ENCODE measurements at regions not wholly inside any gene's neighbourhood (a gene's known extent, or its start where the extent isn't known, plus 50 kb on each side); places are given as distances from the start of the nearest gene placed in this dataset.

DNA sequence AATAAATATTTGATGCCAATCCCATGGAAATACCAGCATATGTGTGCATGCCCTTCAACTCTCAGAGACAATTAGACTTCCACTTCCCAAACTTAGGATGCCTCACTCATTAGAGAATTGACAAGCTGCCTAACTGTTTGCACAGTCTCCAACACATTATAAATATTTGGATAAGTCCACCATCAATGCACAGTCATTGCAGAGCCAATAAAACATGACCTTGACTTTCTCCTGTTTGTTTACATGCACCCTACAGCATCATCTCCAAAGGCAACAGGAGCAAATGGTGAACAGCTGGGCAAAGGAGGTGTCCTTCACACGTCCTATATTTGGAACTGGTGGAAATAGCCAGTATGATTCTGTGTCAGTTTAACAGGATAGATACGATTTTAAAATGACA lies 804.4 kb upstream of the RBFOX1 start:
- no peak for DNase-seq (ENCODE audit: extremely low read depth, low read depth)
- TF ChIP-seq, protein P1, sequence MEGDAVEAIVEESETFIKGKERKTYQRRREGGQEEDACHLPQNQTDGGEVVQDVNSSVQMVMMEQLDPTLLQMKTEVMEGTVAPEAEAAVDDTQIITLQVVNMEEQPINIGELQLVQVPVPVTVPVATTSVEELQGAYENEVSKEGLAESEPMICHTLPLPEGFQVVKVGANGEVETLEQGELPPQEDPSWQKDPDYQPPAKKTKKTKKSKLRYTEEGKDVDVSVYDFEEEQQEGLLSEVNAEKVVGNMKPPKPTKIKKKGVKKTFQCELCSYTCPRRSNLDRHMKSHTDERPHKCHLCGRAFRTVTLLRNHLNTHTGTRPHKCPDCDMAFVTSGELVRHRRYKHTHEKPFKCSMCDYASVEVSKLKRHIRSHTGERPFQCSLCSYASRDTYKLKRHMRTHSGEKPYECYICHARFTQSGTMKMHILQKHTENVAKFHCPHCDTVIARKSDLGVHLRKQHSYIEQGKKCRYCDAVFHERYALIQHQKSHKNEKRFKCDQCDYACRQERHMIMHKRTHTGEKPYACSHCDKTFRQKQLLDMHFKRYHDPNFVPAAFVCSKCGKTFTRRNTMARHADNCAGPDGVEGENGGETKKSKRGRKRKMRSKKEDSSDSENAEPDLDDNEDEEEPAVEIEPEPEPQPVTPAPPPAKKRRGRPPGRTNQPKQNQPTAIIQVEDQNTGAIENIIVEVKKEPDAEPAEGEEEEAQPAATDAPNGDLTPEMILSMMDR (IDR thresholded peaks at IDR 0.05; ENCODE audit: low read depth, low read length), result no peak

DNA sequence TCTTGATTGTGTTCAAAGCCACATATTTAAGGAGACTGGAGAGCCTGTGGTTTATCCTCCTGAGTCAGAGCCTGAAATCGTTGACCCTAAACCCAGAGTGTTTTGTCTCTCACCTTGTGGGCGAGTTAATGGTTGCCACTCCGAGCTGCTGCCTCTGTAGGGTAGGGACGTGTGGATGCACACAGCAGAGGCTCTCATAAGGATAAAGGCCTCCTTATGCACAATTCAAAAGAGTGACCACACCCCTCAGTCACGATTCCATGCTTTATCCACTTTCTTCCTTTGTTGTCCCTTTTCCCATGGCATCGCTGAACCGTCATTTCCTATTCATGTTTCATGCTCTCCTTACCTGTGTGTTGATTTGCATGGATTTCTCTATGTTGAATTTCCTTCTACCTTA lies 805.0 kb upstream of the RBFOX1 start:
- no peak for DNase-seq (ENCODE audit: extremely low read depth, low read depth)
- TF ChIP-seq, protein P1 (IDR thresholded peaks at IDR 0.05; ENCODE audit: low read depth, low read length), result no peak

DNA sequence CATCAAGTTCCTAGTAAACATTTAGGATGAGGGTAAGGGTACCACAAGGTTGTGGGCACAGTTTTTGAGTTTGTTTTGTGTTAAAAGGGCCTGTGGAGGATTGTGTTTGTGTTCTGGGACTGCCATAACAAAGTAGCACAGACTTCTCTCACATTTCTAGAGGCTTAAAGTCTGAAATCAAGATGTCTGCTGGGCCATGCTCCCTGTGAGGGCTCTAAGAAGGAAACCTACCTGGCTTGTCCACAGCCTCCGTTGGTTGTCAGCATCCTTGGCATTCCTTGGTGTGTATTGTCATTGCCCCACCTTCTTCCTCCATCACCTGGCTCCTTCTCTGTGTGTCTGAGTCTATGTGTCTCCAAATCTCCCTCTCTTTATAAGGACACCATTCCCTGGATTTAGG lies 808.1 kb upstream of the RBFOX1 start:
- TF ChIP-seq, protein P1 (IDR thresholded peaks at IDR 0.05; ENCODE audit: low read depth, low read length), result no peak
- no peak for DNase-seq (ENCODE audit: extremely low read depth, low read depth)

DNA sequence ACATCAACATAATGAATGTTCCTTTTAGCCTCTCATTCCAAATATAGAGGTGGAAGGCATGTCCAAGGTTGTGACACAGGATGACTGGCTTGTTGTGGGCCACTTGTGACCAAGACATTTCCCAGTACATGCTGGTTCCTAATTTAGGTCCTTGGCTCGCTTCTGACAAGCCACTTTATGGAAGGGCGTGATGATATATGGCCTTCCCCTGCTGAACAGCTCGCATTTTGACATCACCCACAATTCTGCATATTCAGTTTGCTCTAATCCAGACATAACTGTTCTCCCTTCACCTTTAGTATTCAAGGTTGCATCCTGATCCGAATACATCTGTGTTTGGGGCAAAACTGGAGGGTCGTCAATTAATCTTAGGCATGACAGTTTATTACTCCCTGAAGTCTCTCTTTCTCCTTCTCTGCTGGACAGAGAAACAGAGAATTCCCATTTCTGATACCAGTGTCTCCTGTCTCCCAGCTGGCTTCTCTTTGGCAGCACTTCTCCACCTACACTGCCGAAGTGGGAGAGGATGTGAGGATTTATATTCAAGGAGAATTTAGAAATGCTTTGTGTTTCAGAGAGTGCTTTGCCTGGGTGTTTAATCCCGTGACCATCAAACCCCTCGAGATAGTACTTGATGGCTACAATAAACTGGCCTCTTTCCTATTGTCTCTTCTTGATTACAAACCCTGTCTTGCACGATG lies 815.5 kb upstream of the RBFOX1 start:
- no peak for DNase-seq (ENCODE audit: extremely low read depth, low read depth)
- TF ChIP-seq, protein P1 (IDR thresholded peaks at IDR 0.05; ENCODE audit: low read depth, low read length), result no peak

DNA sequence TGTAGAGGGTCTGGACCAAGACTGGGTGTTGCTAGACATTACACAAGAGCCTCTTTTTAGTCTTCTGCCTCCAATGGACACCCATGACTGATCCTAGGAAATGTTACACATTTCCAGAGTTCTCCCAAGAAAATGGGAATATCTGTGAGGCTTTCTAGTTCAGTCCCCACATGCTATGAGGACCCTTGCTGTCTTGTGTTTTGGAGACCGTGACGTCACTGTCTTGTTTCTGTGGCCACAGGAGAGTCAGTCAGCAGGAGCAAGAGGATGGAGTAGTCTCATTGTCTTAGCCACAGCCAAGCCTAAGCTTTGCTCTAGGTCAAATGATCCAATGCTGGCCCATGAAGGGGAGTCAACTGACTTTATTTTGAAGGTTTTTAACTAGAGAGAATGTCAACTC lies 820.1 kb upstream of the RBFOX1 start:
- DNase-seq (ENCODE audit: extremely low read depth, low read depth), result no peak
- TF ChIP-seq, protein P1 (IDR thresholded peaks at IDR 0.05; ENCODE audit: low read depth, low read length), result no peak

DNA sequence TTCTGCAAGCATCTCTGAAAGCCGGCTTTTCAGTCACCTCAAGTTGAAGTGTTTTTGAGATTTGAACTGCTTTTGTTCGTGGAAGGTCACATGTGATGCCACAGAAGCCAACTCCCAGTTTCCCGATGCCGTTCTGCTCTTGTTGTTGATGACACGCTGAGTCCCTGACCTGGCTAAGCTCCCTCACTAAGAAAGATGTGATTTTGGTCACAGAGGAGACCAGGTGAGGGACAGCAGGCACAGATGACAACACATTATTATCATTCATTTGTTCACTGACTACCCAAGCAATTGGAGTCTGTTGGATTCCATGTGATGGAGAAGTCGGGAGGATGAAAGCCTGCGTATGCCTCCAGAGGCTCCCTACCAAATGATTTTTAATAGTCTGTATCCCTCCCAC lies 822.4 kb upstream of the RBFOX1 start:
- TF ChIP-seq, protein P1 (IDR thresholded peaks at IDR 0.05; ENCODE audit: low read depth, low read length), result no peak

DNA sequence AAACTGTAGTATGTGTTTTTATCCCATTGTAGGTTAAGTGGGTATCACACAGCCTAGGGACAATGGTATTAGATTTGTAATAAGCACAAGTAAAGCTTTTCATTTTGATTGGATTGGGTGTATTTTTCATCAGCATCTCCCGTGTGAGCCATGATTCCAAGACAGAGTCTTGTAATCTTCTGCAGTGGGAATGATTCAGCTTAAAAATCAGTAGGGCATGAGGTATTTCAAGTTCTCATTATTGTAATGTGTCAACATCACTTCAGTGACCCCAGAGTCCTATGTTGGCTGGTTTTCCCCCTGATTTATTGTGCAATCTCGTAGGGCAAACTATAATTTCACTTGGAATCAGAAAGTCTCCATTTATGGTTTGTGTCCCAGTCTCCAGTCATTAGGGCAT lies 833.2 kb upstream of the RBFOX1 start:
- no peak for DNase-seq (ENCODE audit: extremely low read depth, low read depth)
- TF ChIP-seq, protein P1 (IDR thresholded peaks at IDR 0.05; ENCODE audit: low read depth, low read length), result no peak

More for the DNA sequence above, 822.4 kb upstream of the RBFOX1 start:
- no peak for DNase-seq (ENCODE audit: extremely low read depth, low read depth)
